GM10266 (cell line): ENCODE measurements at regions not wholly inside any gene's neighbourhood (a gene's known extent, or its start where the extent isn't known, plus 50 kb on each side); places are given as distances from the start of the nearest gene placed in this dataset.

Source experiments
- DNase-seq: peaks from one replicate; pipeline ENCODE4 v3.0.0; 2012; ENCODE audit errors: extremely low spot score
- CTCF ChIP-seq: IDR thresholded peaks from 2 replicates; pipeline ENCODE4 v1.5.1; 2012; ENCODE audit warnings: mild to moderate bottlenecking, low read depth; ENCODE audit not compliant: control insufficient read depth, insufficient read depth; ENCODE audit errors: missing control alignments

- no peak for TF ChIP-seq CTCF
- DNase-seq, result no peak
Measured at GRCh38 chr11:95465887-95466286, 234.9 kb upstream of the SESN3 start.

- no peak for TF ChIP-seq CTCF
- DNase-seq, result no peak
Measured at GRCh38 chr11:95461858-95462257, 230.9 kb upstream of the SESN3 start.

- no peak for TF ChIP-seq CTCF
- no peak for DNase-seq
Measured at GRCh38 chr11:95461348-95461747, 230.3 kb upstream of the SESN3 start.

GRCh38 chr11:95459291-95460042 lies 228.5 kb upstream of the SESN3 start:
- DNase-seq, result no peak
- TF ChIP-seq CTCF, result no peak

- no peak for TF ChIP-seq CTCF
- DNase-seq, result no peak
Measured at GRCh38 chr11:95456714-95457491, 225.9 kb upstream of the SESN3 start.

GRCh38 chr11:95455228-95455970 lies 224.4 kb upstream of the SESN3 start:
- TF ChIP-seq CTCF, result no peak
- no peak for DNase-seq
